SK-N-SH (cell line): ENCODE measurements at regions not wholly inside any gene's neighbourhood (a gene's known extent, or its start where the extent isn't known, plus 50 kb on each side); places are given as distances from the start of the nearest gene placed in this dataset.

Source experiments
- CTCF ChIA-PET: fragments of 300-600, 350-600 bp; formaldehyde crosslinking; extraction: SDS; loops from one replicate; lab custom pipeline; 2021; lab: Yijun Ruan, JAX
- POLR2A ChIA-PET: fragments of 350-600 bp; sonication (Branson Sonifier 250); formaldehyde crosslinking; extraction: SDS; loops from one replicate; lab custom pipeline; 2020; ENCODE audit warnings: antibody characterized with exemption, inconsistent platforms; lab: Yijun Ruan, JAX
- DNase-seq: peaks from one replicate; pipeline ENCODE4 v3.0.0; 2012
- H2AFZ ChIP-seq: fragments of 200-600 bp; sonication (generic); 2 replicates; pipeline ENCODE4 v1.8.1; 2016; ENCODE audit warnings: antibody characterized with exemption, mild to moderate bottlenecking, low read depth
- H3F3A ChIP-seq: fragments of 200-600 bp; sonication (generic); replicated peaks from 2 replicates; pipeline ENCODE3; 2016; ENCODE audit warnings: antibody characterized with exemption, mild to moderate bottlenecking; ENCODE audit not compliant: insufficient read depth
- H3K27ac ChIP-seq, 2 experiments: fragments of 200-500 bp in 1 of 2; fragments of 200-600 bp in 1 of 2; sonication (Bioruptor generic) in 1 of 2; sonication (generic), shearing (Covaris generic) in 1 of 2; 2 replicates each; pipeline versions ENCODE4 v1.5.1 to v1.6.1; 2014 to 2016; ENCODE audit warnings: low read depth in 2 of 2, inconsistent platforms in 1 of 2, low read length in 1 of 2, mild to moderate bottlenecking in 1 of 2, mixed read lengths in 1 of 2
- H3K27me3 ChIP-seq: fragments of 200-600 bp; sonication (generic), shearing (Covaris generic); 2 replicates; pipeline ENCODE4 v1.6.1; 2016; ENCODE audit warnings: mixed run types; ENCODE audit not compliant: insufficient read depth
- H3K36me3 ChIP-seq, 2 experiments: fragments of 200-500 bp in 1 of 2; fragments of 200-600 bp in 1 of 2; sonication (Bioruptor generic) in 1 of 2; sonication (generic) in 1 of 2; replicated peaks in 1 of 2; 2 replicates each; pipeline versions ENCODE3 to v1.5.1; 2014 to 2016; ENCODE audit warnings: low read length in 1 of 2, mild to moderate bottlenecking in 1 of 2; ENCODE audit not compliant: insufficient read depth in 2 of 2, control insufficient read depth in 1 of 2
- H3K4me1 ChIP-seq, 2 experiments: fragments of 200-500 bp in 1 of 2; fragments of 200-600 bp in 1 of 2; sonication (Bioruptor generic) in 1 of 2; sonication (generic), shearing (Covaris generic) in 1 of 2; 2 replicates each; pipeline versions ENCODE4 v1.5.1 to v1.6.1; 2014 to 2016; ENCODE audit warnings: low read depth in 1 of 2, low read length in 1 of 2, mixed run types in 1 of 2; ENCODE audit not compliant: insufficient read depth in 2 of 2, control insufficient read depth in 1 of 2
- H3K4me2 ChIP-seq: fragments of 200-600 bp; sonication (generic), shearing (Covaris generic); 2 replicates; pipeline ENCODE4 v1.6.1; 2017; ENCODE audit warnings: mixed run types
- H3K4me3 ChIP-seq, 2 experiments: fragments of 200-500 bp in 1 of 2; fragments of 200-600 bp in 1 of 2; sonication (Bioruptor generic) in 1 of 2; sonication (generic), shearing (Covaris generic) in 1 of 2; 2 replicates each; pipeline versions ENCODE4 v1.5.1 to v1.8.1; 2014 to 2016; ENCODE audit warnings: low read depth in 2 of 2, inconsistent platforms in 1 of 2, low read length in 1 of 2, mild to moderate bottlenecking in 1 of 2, mixed read lengths in 1 of 2, moderate library complexity in 1 of 2
- H3K79me2 ChIP-seq: fragments of 200-600 bp; sonication (generic); 2 replicates; pipeline ENCODE4 v1.8.1; 2017; ENCODE audit warnings: mild to moderate bottlenecking; ENCODE audit not compliant: insufficient read depth
- H3K9ac ChIP-seq: fragments of 200-600 bp; sonication (generic); 2 replicates; pipeline ENCODE4 v1.6.1; 2017; ENCODE audit warnings: mixed run types
- H3K9me2 ChIP-seq: fragments of 200-600 bp; sonication (generic); 2 replicates; pipeline ENCODE4 v1.6.1; 2017; ENCODE audit warnings: mixed run types
- H3K9me3 ChIP-seq: fragments of 200-600 bp; sonication (generic); 2 replicates; pipeline ENCODE4 v1.6.1; 2017; ENCODE audit warnings: mixed run types, mild to moderate bottlenecking, moderate library complexity
- H4K20me1 ChIP-seq: fragments of 200-600 bp; sonication (generic); 2 replicates; pipeline ENCODE4 v1.6.1; 2017; ENCODE audit warnings: mild to moderate bottlenecking, mixed run types; ENCODE audit not compliant: insufficient read depth
- CHD2 ChIP-seq: fragments of 150-350 bp; IDR thresholded peaks from 2 replicates; pipeline ENCODE4 v1.6.1; 2018; ENCODE audit warnings: low read length; ENCODE audit not compliant: partially characterized antibody
- CTCF ChIP-seq: fragments of 200-600 bp; sonication (generic); IDR thresholded peaks from 2 replicates; pipeline ENCODE4 v1.6.1; 2017; ENCODE audit warnings: antibody characterized with exemption, mild to moderate bottlenecking, moderate library complexity
- ELF1 ChIP-seq: IDR thresholded peaks from 2 replicates; pipeline ENCODE4 v1.4.0; 2012
- EZH2phosphoT487 ChIP-seq: fragments of 200-600 bp; sonication (generic); IDR thresholded peaks from 2 replicates; pipeline ENCODE4 v1.6.1; 2017; ENCODE audit warnings: low read depth, mixed run types, mild to moderate bottlenecking, antibody characterized with exemption, moderate library complexity, borderline replicate concordance
- FOSL2 ChIP-seq: IDR thresholded peaks from 2 replicates; pipeline ENCODE4 v1.4.0; 2012; ENCODE audit warnings: low read depth, mild to moderate bottlenecking, moderate library complexity, borderline replicate concordance
- FOXM1 ChIP-seq: IDR thresholded peaks from 2 replicates; pipeline ENCODE4 v1.4.0; 2012; ENCODE audit warnings: low read depth, mild to moderate bottlenecking
- GABPA ChIP-seq: IDR thresholded peaks from 2 replicates; pipeline ENCODE4 v1.4.0; 2012; ENCODE audit warnings: low read depth, mild to moderate bottlenecking
- GATA2 ChIP-seq: sonication (generic); formaldehyde crosslinking; IDR thresholded peaks from 2 replicates; pipeline ENCODE4 v1.5.0; 2020; ENCODE audit warnings: mild to moderate bottlenecking, missing genetic modification reagents
- IRF3 ChIP-seq: fragments of 150-350 bp; IDR thresholded peaks from 2 replicates; pipeline ENCODE4 v1.6.1; 2016; ENCODE audit warnings: mild to moderate bottlenecking, low read depth, low read length
- JUND ChIP-seq: IDR thresholded peaks from 2 replicates; pipeline ENCODE4 v1.4.0; 2012
- MAX ChIP-seq: IDR thresholded peaks from 2 replicates; pipeline ENCODE4 v1.4.0; 2012; ENCODE audit warnings: low read depth
- MEF2A ChIP-seq: IDR thresholded peaks from 2 replicates; pipeline ENCODE4 v1.4.0; 2012; ENCODE audit warnings: low read depth, borderline replicate concordance
- MXI1 ChIP-seq: IDR thresholded peaks from 2 replicates; pipeline ENCODE4 v1.6.1; 2012; ENCODE audit warnings: mild to moderate bottlenecking, low read depth, low read length, improper control_type of control experiment
- NRF1 ChIP-seq: IDR thresholded peaks from 2 replicates; pipeline ENCODE4 v1.6.1; 2012; ENCODE audit warnings: low read depth, mild to moderate bottlenecking, low read length
- RAD21 ChIP-seq: IDR thresholded peaks from 2 replicates; pipeline ENCODE4 v1.6.1; 2012; ENCODE audit warnings: mild to moderate bottlenecking, low read length
- RXRA ChIP-seq: IDR thresholded peaks from 2 replicates; pipeline ENCODE4 v1.4.0; 2012; ENCODE audit warnings: low read depth, mild to moderate bottlenecking, borderline replicate concordance
- SIN3A ChIP-seq: IDR thresholded peaks from 2 replicates; pipeline ENCODE4 v1.6.1; 2012; ENCODE audit warnings: low read depth, mild to moderate bottlenecking, low read length, moderate library complexity, borderline replicate concordance
- SMC3 ChIP-seq: IDR thresholded peaks from 2 replicates; pipeline ENCODE4 v1.6.1; 2012; ENCODE audit warnings: low read depth, low read length, improper control_type of control experiment
- TAF1 ChIP-seq: IDR thresholded peaks from 2 replicates; pipeline ENCODE4 v1.6.1; 2012; ENCODE audit warnings: low read depth, mild to moderate bottlenecking, low read length, moderate library complexity, borderline replicate concordance
- TEAD4 ChIP-seq: IDR thresholded peaks from 2 replicates; pipeline ENCODE4 v1.4.0; 2012; ENCODE audit warnings: mild to moderate bottlenecking, borderline replicate concordance; ENCODE audit not compliant: insufficient read depth
- WGBS: methylation state at CpG from one replicate; pipeline ENCODE4 v1.1.6; 2017; ENCODE audit warnings: low lambda C conversion rate; 5-methylcytosine and 5-hydroxymethylcytosine counted together

GRCh38 chr22:48045369-48045768 is 1282.9 kb downstream of the TBC1D22A start:
- WGBS, result 9% methylated on average over 3 of the region's 4 CpGs
- no peaks in the 10 kb centered on the region for H4K20me1 ChIP-seq
- H3K9me3 ChIP-seq, result no peaks in the 10 kb centered on the region
- CTCF ChIA-PET, result no interaction called here
- TF ChIP-seq ELF1, result no peak
- no peak for TF ChIP-seq SMC3
- no peak for TF ChIP-seq FOXM1
- TF ChIP-seq FOSL2, result no peak
- no peak for TF ChIP-seq MAX
- no peak for TF ChIP-seq GATA2 (CRISPR knock-in tag)
- TF ChIP-seq GABPA, result no peak
- no peak for TF ChIP-seq TEAD4
- no peak for TF ChIP-seq SIN3A
- TF ChIP-seq RXRA, result no peak
- TF ChIP-seq IRF3, result no peak
- TF ChIP-seq TAF1, result no peak
- no peak for TF ChIP-seq JUND
- no peak for TF ChIP-seq MEF2A
- TF ChIP-seq EZH2phosphoT487, result no peak
- TF ChIP-seq CHD2, result no peak
- no peak for TF ChIP-seq MXI1
- no peak overlapping the region for H3K27ac ChIP-seq
- no peaks in the 10 kb centered on the region; the same call in 1 of the 2 replicates for H3K27me3 ChIP-seq
- DNase-seq, result no peak
- H2AFZ ChIP-seq, result no peak overlapping the region
- POLR2A ChIA-PET, result no interaction called here
- H3K79me2 ChIP-seq, result no peaks in the 10 kb centered on the region
- no peak overlapping the region for H3K4me2 ChIP-seq
- no peaks in the 10 kb centered on the region for H3K9me2 ChIP-seq
- H3K4me1 ChIP-seq, result no peaks in the 10 kb centered on the region
- H3F3A ChIP-seq, result no peaks in the 10 kb centered on the region
- H3K9ac ChIP-seq, result no peak overlapping the region
- H3K4me3 ChIP-seq, result no peak overlapping the region
- no peaks in the 10 kb centered on the region for H3K36me3 ChIP-seq

- H3K9ac ChIP-seq, result no peak overlapping the region
- H3K36me3 ChIP-seq, result no peaks in the 10 kb centered on the region
- no peaks in the 10 kb centered on the region for H3K79me2 ChIP-seq
- no peaks in the 10 kb centered on the region for H3K9me2 ChIP-seq
- H3K9me3 ChIP-seq, result no peaks in the 10 kb centered on the region
- no peak overlapping the region for H3K27ac ChIP-seq
- WGBS, result 11% methylated on average over 9 of the region's 9 CpGs
- no peaks in the 10 kb centered on the region for H4K20me1 ChIP-seq
- DNase-seq, result no peak
- POLR2A ChIA-PET, result no interaction called here
- H3K4me2 ChIP-seq, result no peak overlapping the region
- no peak overlapping the region for H2AFZ ChIP-seq
- no peaks in the 10 kb centered on the region for H3F3A ChIP-seq
- CTCF ChIA-PET, result no interaction called here
- H3K27me3 ChIP-seq, result no peaks in the 10 kb centered on the region; the same call in 1 of the 2 replicates
- H3K4me3 ChIP-seq, result no peak overlapping the region
- TF ChIP-seq MAX (no peak), CTCF (no peak), RAD21 (no peak), NRF1 (no peak), RXRA (no peak), MXI1 (no peak)
- no peaks in the 10 kb centered on the region for H3K4me1 ChIP-seq
These were observed 1282.1 kb downstream of the TBC1D22A start for GRCh38 chr22:48044487-48045060.
